Transverse colon (tissue), 3 donors: ENCODE measurements at regions not wholly inside any gene's neighbourhood (a gene's known extent, or its start where the extent isn't known, plus 50 kb on each side); places are given as distances from the start of the nearest gene placed in this dataset.

Source experiments
- CTCF ChIP-seq, 5 experiments: fragments of 200-600 bp in 3 of 5; fragments of 450-650 bp in 2 of 5; sonication (generic) in 3 of 5; IDR thresholded peaks; 1 replicate in 2 of 5; 2 replicates in 3 of 5; pipeline ENCODE4 v1.5.1; 2016 to 2017; ENCODE audit warnings: antibody characterized with exemption in 5 of 5, inconsistent platforms in 3 of 5, mild to moderate bottlenecking in 2 of 5, moderate library complexity in 1 of 5
- POLR2A ChIP-seq: fragments of 450-650 bp; IDR thresholded peaks from one replicate; pipeline ENCODE4 v1.6.1; 2016; ENCODE audit warnings: antibody characterized with exemption, mild to moderate bottlenecking, moderate library complexity

- TF ChIP-seq CTCF (IDR thresholded peaks at IDR 0.05) (no peak), POLR2A (no peak)
Observed at GRCh38 chr21:36579898-36580297, 100.0 kb upstream of the CLDN14 start.
